GM12875 (cell line): ENCODE measurements at regions not wholly inside any gene's neighbourhood (a gene's known extent, or its start where the extent isn't known, plus 50 kb on each side); places are given as distances from the start of the nearest gene placed in this dataset.

Experiments
- H3K4me3 ChIP-seq: one replicate; pipeline ENCODE4 v1.5.1; 2011; ENCODE audit warnings: low read depth, low read length, control low read depth
- TF ChIP-seq, protein P1 (sequence below): IDR thresholded peaks from 2 replicates; pipeline ENCODE4 v1.5.1; 2011; ENCODE audit warnings: low read depth, mild to moderate bottlenecking, control low read depth, inconsistent platforms, low read length, moderate library complexity, borderline replicate concordance; ENCODE audit not compliant: insufficient read depth

DNA sequence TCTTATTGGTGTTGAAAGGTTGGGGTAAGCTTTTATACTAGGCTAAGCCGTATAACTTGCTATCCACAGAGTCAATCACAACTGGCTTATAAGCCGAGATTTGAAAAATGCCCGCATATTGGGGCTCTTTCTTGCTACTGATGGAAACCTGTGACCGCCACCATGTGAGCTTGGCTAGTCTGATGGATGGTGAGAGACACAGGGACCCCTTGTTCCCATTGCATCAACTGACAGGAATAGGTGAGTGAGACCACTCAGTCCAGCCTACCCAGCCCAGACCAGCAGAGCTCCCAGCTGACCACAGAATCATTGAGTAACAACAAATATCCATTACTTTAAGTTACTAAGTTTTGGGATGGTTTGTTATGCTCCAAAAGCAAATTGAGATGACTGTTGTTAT lies 676.4 kb upstream of the HS6ST1 start:
- TF ChIP-seq, protein P1, sequence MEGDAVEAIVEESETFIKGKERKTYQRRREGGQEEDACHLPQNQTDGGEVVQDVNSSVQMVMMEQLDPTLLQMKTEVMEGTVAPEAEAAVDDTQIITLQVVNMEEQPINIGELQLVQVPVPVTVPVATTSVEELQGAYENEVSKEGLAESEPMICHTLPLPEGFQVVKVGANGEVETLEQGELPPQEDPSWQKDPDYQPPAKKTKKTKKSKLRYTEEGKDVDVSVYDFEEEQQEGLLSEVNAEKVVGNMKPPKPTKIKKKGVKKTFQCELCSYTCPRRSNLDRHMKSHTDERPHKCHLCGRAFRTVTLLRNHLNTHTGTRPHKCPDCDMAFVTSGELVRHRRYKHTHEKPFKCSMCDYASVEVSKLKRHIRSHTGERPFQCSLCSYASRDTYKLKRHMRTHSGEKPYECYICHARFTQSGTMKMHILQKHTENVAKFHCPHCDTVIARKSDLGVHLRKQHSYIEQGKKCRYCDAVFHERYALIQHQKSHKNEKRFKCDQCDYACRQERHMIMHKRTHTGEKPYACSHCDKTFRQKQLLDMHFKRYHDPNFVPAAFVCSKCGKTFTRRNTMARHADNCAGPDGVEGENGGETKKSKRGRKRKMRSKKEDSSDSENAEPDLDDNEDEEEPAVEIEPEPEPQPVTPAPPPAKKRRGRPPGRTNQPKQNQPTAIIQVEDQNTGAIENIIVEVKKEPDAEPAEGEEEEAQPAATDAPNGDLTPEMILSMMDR, result no peak
- no peak overlapping the region for H3K4me3 ChIP-seq

DNA sequence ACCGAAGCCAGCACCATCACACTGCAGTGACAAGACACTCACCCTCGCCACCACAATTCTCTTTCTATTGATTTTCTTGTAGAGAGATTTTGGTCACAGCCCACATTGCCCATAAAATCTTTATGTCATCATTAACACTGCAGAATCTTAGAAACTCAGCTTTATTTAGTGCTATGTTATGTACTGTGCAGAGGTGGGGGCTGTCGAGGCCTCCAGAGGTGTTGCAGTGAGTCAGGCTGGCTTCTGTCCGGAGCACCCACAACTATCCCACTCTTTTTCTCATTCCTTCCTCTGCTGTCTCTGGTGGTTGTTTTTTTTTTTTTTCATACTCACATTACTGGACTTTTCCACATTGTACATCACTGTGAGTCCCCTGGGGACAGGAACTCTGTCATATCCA lies 677.4 kb upstream of the HS6ST1 start:
- TF ChIP-seq, protein P1, result no peak

DNA sequence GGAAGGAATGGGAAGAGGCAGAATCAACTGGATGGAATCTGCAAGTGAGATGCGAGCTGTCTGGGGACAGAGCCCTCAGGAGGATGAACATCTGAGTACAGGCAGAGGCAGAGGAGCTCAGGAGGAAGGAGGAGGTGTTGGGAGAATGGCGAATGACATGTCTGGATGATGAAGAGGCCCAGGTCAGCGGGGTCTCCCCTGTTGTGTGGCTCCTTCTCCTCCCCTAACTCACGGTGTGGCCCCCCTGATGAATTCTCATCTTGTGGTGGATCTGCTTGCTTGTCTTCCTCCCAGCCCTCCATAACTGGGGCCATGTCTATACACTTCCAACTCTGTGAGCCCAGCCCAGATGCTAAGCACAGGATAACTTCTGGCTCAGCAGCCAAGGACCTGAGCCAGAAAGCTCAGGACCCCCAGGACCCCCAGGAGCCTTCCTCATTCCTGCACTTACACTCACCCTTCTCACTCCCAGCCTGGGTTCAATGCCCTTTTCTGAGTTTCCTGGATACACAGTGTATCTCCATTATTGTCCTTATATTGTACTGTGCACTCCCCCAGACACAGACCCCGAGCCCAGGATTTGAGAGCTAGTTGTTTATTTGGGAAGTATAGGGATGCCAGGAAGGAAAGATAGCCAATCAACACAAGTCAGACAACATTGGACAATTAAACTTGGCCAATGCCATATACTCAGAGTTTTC lies 678.6 kb upstream of the HS6ST1 start:
- H3K4me3 ChIP-seq, result no peak overlapping the region
- TF ChIP-seq, protein P1, result no peak

More for the DNA sequence above, 677.4 kb upstream of the HS6ST1 start:
- H3K4me3 ChIP-seq, result no peak overlapping the region

DNA sequence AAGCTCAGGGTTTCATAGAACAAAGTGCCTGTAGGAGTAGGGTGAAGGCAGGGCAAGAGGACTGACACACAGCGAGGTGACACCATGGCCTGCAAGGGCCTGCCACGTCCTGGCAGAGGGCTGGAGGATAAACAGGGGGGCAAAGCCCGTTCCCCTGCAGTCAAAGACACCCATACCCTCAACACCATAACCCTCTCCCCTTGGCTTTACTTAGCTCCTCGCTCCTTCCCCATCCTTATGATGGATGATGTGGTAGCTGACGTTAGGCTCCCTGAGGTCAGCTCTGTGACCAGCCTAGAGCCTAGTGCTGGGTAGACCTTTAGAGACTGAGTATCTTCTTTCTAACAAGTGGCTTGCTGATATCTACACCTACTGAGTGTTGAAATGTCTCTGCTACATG lies 683.3 kb upstream of the HS6ST1 start:
- TF ChIP-seq, protein P1, result no peak
- no peak overlapping the region for H3K4me3 ChIP-seq

DNA sequence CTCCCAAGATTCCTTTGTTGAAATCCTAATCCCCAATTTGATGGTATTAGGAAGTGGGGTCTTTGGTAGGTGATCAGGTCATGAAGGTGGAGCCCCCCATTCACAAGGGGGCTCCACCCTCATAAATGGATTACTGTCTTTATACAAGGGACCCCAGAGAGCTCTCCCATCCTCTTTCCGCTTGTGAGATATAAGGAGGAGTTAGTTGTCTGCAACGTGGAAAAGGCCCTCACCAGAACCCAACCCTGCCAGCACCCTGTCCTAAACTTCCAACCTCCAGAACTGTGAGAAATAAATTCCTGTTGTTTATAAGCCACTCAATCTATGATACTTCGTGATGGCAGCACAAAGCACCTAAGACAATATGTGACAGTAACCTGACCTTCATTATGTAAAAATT lies 684.1 kb upstream of the HS6ST1 start:
- TF ChIP-seq, protein P1, result no peak
- H3K4me3 ChIP-seq, result no peak overlapping the region

DNA sequence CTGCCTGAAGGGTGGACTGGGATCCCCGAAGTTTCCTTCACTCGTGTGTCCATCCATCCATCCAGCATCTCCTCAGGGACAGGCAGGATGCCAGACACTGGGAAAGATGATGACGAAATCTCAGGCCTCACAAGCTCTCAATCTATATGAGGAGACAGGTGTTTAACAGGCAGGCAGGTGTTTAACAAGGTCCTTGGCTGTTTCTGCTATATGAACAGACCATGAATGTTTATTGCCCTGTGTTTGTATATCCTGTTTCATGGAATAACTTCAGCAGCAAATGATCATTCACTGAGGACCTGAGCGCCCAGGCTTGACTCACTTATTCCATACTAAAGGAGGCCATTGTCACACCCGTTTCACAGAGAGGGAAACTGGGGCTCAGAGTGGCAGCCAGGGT lies 685.8 kb upstream of the HS6ST1 start:
- no peak overlapping the region for H3K4me3 ChIP-seq
- TF ChIP-seq, protein P1, result no peak

DNA sequence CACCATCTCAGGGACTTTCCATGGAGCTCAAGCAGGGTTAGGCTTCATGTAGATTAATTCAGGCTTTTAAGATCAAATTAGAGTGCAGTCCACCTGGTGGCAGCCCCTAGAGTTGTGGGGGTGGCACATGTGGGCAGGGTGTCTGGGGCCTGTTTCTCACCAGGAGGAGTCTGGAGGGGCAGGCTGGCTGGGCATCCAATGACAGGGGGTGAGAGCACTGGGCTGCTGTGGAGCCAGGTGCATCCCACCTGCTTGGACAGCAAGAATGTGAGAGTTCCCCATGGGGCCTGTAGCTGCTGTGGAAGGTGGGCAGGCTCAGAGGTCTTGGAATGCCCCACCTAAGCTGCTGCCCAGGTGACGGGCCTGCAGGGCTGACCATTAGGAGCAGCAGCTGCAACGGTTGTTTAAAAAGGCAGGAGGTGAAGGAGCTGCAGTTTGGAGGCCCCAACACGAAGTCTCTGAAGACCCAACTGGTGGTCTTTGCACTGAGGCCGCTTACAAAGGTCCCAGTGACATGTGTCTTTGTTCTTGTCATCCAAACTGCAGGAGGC lies 686.3 kb upstream of the HS6ST1 start:
- no peak overlapping the region for H3K4me3 ChIP-seq
- TF ChIP-seq, protein P1, result no peak
